22Rv1 (cell line): ENCODE measurements at regions not wholly inside any gene's neighbourhood (a gene's known extent, or its start where the extent isn't known, plus 50 kb on each side); places are given as distances from the start of the nearest gene placed in this dataset.

Source experiments
- CTCF ChIP-seq: fragments of 450-650 bp; IDR thresholded peaks from 2 replicates; pipeline ENCODE4 v1.5.1; 2017; ENCODE audit warnings: mild to moderate bottlenecking
- ZFX ChIP-seq: fragments of 450-650 bp; IDR thresholded peaks from 2 replicates; pipeline ENCODE4 v1.6.1; 2017; ENCODE audit warnings: antibody characterized with exemption, borderline replicate concordance

- TF ChIP-seq CTCF (no peak), ZFX (no peak)
These were observed 54.7 kb upstream of the ID2 start for GRCh38 chr2:8627019-8627691.
